ENCODE measurements at regions not wholly inside any gene's neighbourhood (a gene's known extent, or its start where the extent isn't known, plus 50 kb on each side); places are given as distances from the start of the nearest gene placed in this dataset.

GRCh38 chr11:122538060-122538459, 117.5 kb upstream of the UBASH3B start:
- intact Hi-C loops (cut with DNase I; ENCODE audit: low total_unique reads): no loop called here
- TF ChIP-seq POLR2A (IDR thresholded peaks at IDR 0.05) (no peak), CTCF (IDR thresholded peaks at IDR 0.05) (no peak)
- no peak overlapping the region for H3K4me3 ChIP-seq (ENCODE audit: low read depth, poor library complexity, severe bottlenecking)
- WGBS, 2 donors: 93% methylated on average over 3 of the region's 3 CpGs
- no peak for DNase-seq (ENCODE audit: low spot score in 2 of 2)

GRCh38 chr11:122524898-122525297, 130.6 kb upstream of the UBASH3B start:
- TF ChIP-seq POLR2A (IDR thresholded peaks at IDR 0.05) (no peak), CTCF (IDR thresholded peaks at IDR 0.05) (no peak)
- H3K4me3 ChIP-seq (ENCODE audit: low read depth, poor library complexity, severe bottlenecking): no peak overlapping the region
- WGBS, 2 donors: 65 to 72% methylated on average over 2 of the region's 2 CpGs
- intact Hi-C loops (cut with DNase I; ENCODE audit: low total_unique reads): no loop called here
- no peak for DNase-seq (ENCODE audit: low spot score in 2 of 2)

- 24 to 35% methylated on average over 10 of the region's 10 CpGs for WGBS, 2 donors
- TF ChIP-seq CTCF (IDR thresholded peaks at IDR 0.05): no peak
- no peak for TF ChIP-seq POLR2A (IDR thresholded peaks at IDR 0.05)
- intact Hi-C loops (cut with DNase I; ENCODE audit: low total_unique reads): no loop called here
- no peak overlapping the region for H3K4me3 ChIP-seq (ENCODE audit: low read depth, poor library complexity, severe bottlenecking)
- DNase-seq (ENCODE audit: low spot score in 2 of 2): no peak
These were observed 131.4 kb upstream of the UBASH3B start for GRCh38 chr11:122523846-122524805.

- intact Hi-C loops (cut with DNase I; ENCODE audit: low total_unique reads): no loop called here
- TF ChIP-seq CTCF (IDR thresholded peaks at IDR 0.05): no peak
- TF ChIP-seq POLR2A (IDR thresholded peaks at IDR 0.05): no peak
- no peak for DNase-seq (ENCODE audit: low spot score in 2 of 2)
- no peak overlapping the region for H3K4me3 ChIP-seq (ENCODE audit: low read depth, poor library complexity, severe bottlenecking)
- whole genome bisulfite sequencing, 2 donors: 67 to 71% methylated on average over 2 of the region's 2 CpGs
These were observed 133.9 kb upstream of the UBASH3B start for GRCh38 chr11:122521626-122522025.

- 71 to 77% methylated on average over 4 of the region's 4 CpGs for WGBS, 2 donors
- TF ChIP-seq CTCF (IDR thresholded peaks at IDR 0.05): no peak
- no peak for TF ChIP-seq POLR2A (IDR thresholded peaks at IDR 0.05)
- H3K4me3 ChIP-seq (ENCODE audit: low read depth, poor library complexity, severe bottlenecking): no peak overlapping the region
- intact Hi-C loops (cut with DNase I; ENCODE audit: low total_unique reads): no loop called here
- no peak for DNase-seq (ENCODE audit: low spot score in 2 of 2)
These were observed 137.8 kb upstream of the UBASH3B start for GRCh38 chr11:122517403-122518379.
